Caco-2 (cell line): ENCODE measurements at regions not wholly inside any gene's neighbourhood (a gene's known extent, or its start where the extent isn't known, plus 50 kb on each side); places are given as distances from the start of the nearest gene placed in this dataset.

Source experiments
- BruUV-seq: library from RNA; stranded (reverse); fragments of 400-500 nt; replicated peaks from 2 replicates; lab custom pipeline; 2021; lab: Mats Ljungman, UMichigan
- CTCF ChIA-PET: fragments of 300-600 bp; sonication (Branson Sonifier 250); formaldehyde crosslinking; loops from one replicate; lab custom pipeline; 2022; ENCODE audit warnings: antibody characterized with exemption; lab: Charles Lee
- POLR2A ChIA-PET: fragments of 300-600 bp; sonication (Branson Sonifier 250); formaldehyde crosslinking; loops from one replicate; lab custom pipeline; 2022; ENCODE audit warnings: antibody characterized with exemption; lab: Charles Lee
- DNase-seq, 2 experiments: peaks; one replicate each; pipeline versions ENCODE4 v3.0.0 to v3.0.0-alpha.2; 2020 to 2022
- H3K27me3 ChIP-seq: replicated peaks from 2 replicates; pipeline ENCODE4 v1.6.0; 2011; ENCODE audit warnings: low read length; ENCODE audit not compliant: control insufficient read depth, insufficient read depth
- H3K36me3 ChIP-seq: 2 replicates; pipeline ENCODE4 v1.5.1; 2011; ENCODE audit warnings: low read length; ENCODE audit not compliant: control insufficient read depth, insufficient read depth
- H3K4me1 ChIP-seq: fragments of 250-450 bp; sonication (Bioruptor Pico); 2 replicates; pipeline ENCODE4 v1.5.1; 2020; ENCODE audit warnings: mild to moderate bottlenecking
- H3K4me3 ChIP-seq: 2 replicates; pipeline ENCODE4 v1.5.1; 2011; ENCODE audit warnings: low read depth, mild to moderate bottlenecking, control low read depth, low read length
- H3K9me3 ChIP-seq: fragments of 250-450 bp; sonication (Bioruptor Pico); 2 replicates; pipeline ENCODE4 v1.5.1; 2020; ENCODE audit warnings: mild to moderate bottlenecking, moderate library complexity
- H3K27ac Mint-ChIP-seq: one replicate; pipeline ENCODE4 v1.8.0; 2022; ENCODE audit warnings: mixed read lengths; ENCODE audit not compliant: unreplicated experiment
- H3K27me3 Mint-ChIP-seq: one replicate; pipeline ENCODE4 v1.8.0; 2022; ENCODE audit warnings: mixed read lengths; ENCODE audit not compliant: insufficient read depth, unreplicated experiment
- H3K36me3 Mint-ChIP-seq: one replicate; pipeline ENCODE4 v1.8.0; 2022; ENCODE audit warnings: mild to moderate bottlenecking, mixed read lengths; ENCODE audit not compliant: insufficient read depth, unreplicated experiment
- H3K4me1 Mint-ChIP-seq: one replicate; pipeline ENCODE4 v1.8.0; 2022; ENCODE audit warnings: low read depth, mixed read lengths; ENCODE audit not compliant: unreplicated experiment
- H3K4me3 Mint-ChIP-seq: one replicate; pipeline ENCODE4 v1.8.0; 2022; ENCODE audit warnings: mild to moderate bottlenecking, moderate library complexity, mixed read lengths; ENCODE audit not compliant: unreplicated experiment
- H3K9me3 Mint-ChIP-seq: one replicate; pipeline ENCODE4 v1.8.0; 2022; ENCODE audit warnings: mixed read lengths; ENCODE audit not compliant: unreplicated experiment
- CTCF ChIP-seq, 2 experiments: fragments of 200-600 bp in 1 of 2; IDR thresholded peaks; 1 replicate in 1 of 2; 2 replicates in 1 of 2; pipeline versions ENCODE4 v1.5.1 to v1.8.0; 2011 to 2022; ENCODE audit warnings: antibody characterized with exemption in 1 of 2, control low read depth in 1 of 2, inconsistent platforms in 1 of 2, low read depth in 1 of 2, low read length in 1 of 2, mild to moderate bottlenecking in 1 of 2, moderate library complexity in 1 of 2; ENCODE audit not compliant: insufficient read depth in 1 of 2, severe bottlenecking in 1 of 2, unreplicated experiment in 1 of 2
- intact Hi-C: fragments of 100-400 bp; cut with micrococcal nuclease; formaldehyde crosslinking; loops from one replicate; pipeline ENCODE4 v1.10.0; 2022; ENCODE audit not compliant: unreplicated experiment

- DNase-seq = peak in 1 of 2 experiments; percentile 1
- Mint-ChIP-seq H3K27me3 (no peaks in the 10 kb centered on the region), H3K4me3 (peak overlapping the region; percentile 77), H3K4me1 (peaks cover 9% of the 10 kb centered on the region), H3K36me3 (no peaks in the 10 kb centered on the region), H3K27ac (no peak overlapping the region), H3K9me3 (no peaks in the 10 kb centered on the region)
- POLR2A ChIA-PET = interaction anchor here (0.5 to 0.6 kb wide), 2 partner anchors 466 to 806 kb away, joined by 4 to 5 read pairs; no protein-coding TSS in a partner anchor
- no TSS peak for BruUV-seq
- CTCF ChIA-PET = no interaction called here
- no peaks in the 10 kb centered on the region for H3K9me3 ChIP-seq
- no peaks in the 10 kb centered on the region for H3K27me3 ChIP-seq
- H3K4me1 ChIP-seq = no peaks in the 10 kb centered on the region
- intact Hi-C loops = loop anchor here (5.0 kb wide), 2 partner anchors 140 to 770 kb away; no protein-coding TSS in a partner anchor
- H3K36me3 ChIP-seq = no peaks in the 10 kb centered on the region
- TF ChIP-seq CTCF (IDR thresholded peaks at IDR 0.05; ENCODE audit: insufficient read depth in 1 of 2, low read depth in 1 of 2, low read length in 1 of 2, severe bottlenecking in 1 of 2, unreplicated experiment in 1 of 2) = no peak
- H3K4me3 ChIP-seq = peak overlapping the region; percentile 59
These were observed 632.4 kb downstream of the NYAP2 start for GRCh38 chr2:226031647-226032501.

GRCh38 chr2:226030788-226031646 is 631.5 kb downstream of the NYAP2 start:
- Mint-ChIP-seq H3K4me3 (peak overlapping the region; percentile 77), H3K36me3 (no peaks in the 10 kb centered on the region), H3K4me1 (peaks cover 9% of the 10 kb centered on the region), H3K27ac (no peak overlapping the region), H3K27me3 (no peaks in the 10 kb centered on the region), H3K9me3 (no peaks in the 10 kb centered on the region)
- no peak for TF ChIP-seq CTCF (IDR thresholded peaks at IDR 0.05; ENCODE audit: insufficient read depth in 1 of 2, low read depth in 1 of 2, low read length in 1 of 2, severe bottlenecking in 1 of 2, unreplicated experiment in 1 of 2)
- peak overlapping the region; percentile 59 for H3K4me3 ChIP-seq
- no TSS peak for BruUV-seq
- H3K36me3 ChIP-seq = no peaks in the 10 kb centered on the region
- intact Hi-C loops = loop anchor here (5.0 kb wide), 2 partner anchors 139 to 771 kb away; no protein-coding TSS in a partner anchor
- H3K4me1 ChIP-seq = no peaks in the 10 kb centered on the region
- ChIA-PET CTCF (no interaction called here), POLR2A (interaction anchor here (0.5 to 0.6 kb wide), 2 partner anchors 32 to 807 kb away, joined by 3 to 5 read pairs; no protein-coding TSS in a partner anchor)
- peak; percentile 59 to 67 for DNase-seq
- H3K9me3 ChIP-seq = no peaks in the 10 kb centered on the region
- H3K27me3 ChIP-seq = no peaks in the 10 kb centered on the region

GRCh38 chr2:226030369-226030768 is 630.9 kb downstream of the NYAP2 start:
- peak overlapping the region; percentile 77 for H3K4me3 Mint-ChIP-seq
- no TSS peak for BruUV-seq
- ChIA-PET POLR2A (interaction anchor here (0.6 kb wide), 1 partner anchor 33 kb away, joined by 3 read pairs; no protein-coding TSS in a partner anchor), CTCF (no interaction called here)
- intact Hi-C loops = loop anchor here (5.0 kb wide), 2 partner anchors 138 to 772 kb away; no protein-coding TSS in a partner anchor
- TF ChIP-seq CTCF (IDR thresholded peaks at IDR 0.05; ENCODE audit: insufficient read depth in 1 of 2, low read depth in 1 of 2, low read length in 1 of 2, severe bottlenecking in 1 of 2, unreplicated experiment in 1 of 2) = no peak
- Histone ChIP-seq H3K9me3 (no peaks in the 10 kb centered on the region), H3K4me1 (no peaks in the 10 kb centered on the region), H3K36me3 (no peaks in the 10 kb centered on the region), H3K4me3 (peak overlapping the region; percentile 59), H3K27me3 (no peaks in the 10 kb centered on the region)
- no peak overlapping the region for H3K27ac Mint-ChIP-seq
- no peaks in the 10 kb centered on the region for H3K9me3 Mint-ChIP-seq
- H3K36me3 Mint-ChIP-seq = no peaks in the 10 kb centered on the region
- peaks cover 9% of the 10 kb centered on the region for H3K4me1 Mint-ChIP-seq
- no peak for DNase-seq
- no peaks in the 10 kb centered on the region for H3K27me3 Mint-ChIP-seq
